ENCODE measurements at regions not wholly inside any gene's neighbourhood (a gene's known extent, or its start where the extent isn't known, plus 50 kb on each side); places are given as distances from the start of the nearest gene placed in this dataset.

DNA sequence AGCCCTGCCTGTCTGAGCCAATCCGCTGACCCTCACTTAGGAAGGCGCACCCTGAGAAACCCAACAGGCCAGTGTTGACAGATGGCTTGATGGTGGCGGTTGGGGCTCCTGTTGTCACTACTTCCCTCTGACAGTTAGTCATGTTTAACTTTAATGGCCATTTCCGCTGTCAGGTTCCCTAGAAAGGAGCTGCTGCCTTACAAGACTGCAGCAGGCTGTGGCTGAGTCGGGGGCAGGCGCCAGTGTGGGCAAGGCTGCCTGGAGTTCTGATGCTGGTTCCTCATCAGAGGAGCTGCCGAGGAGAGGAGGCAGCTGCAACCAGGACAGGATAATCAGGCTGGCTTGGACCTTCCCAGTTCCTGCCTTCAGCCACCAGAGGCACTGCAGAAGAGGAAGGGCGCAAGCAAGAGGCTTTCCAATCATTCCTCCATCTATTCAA is 223.2 kb upstream of the DYNLRB2 start:
- Histone ChIP-seq H3K4me3 (ENCODE audit: low read depth, low read length) (no peak overlapping the region), H3K27ac (ENCODE audit: insufficient read depth, low read length, poor library complexity, severe bottlenecking) (no peak overlapping the region), H3K4me1 (ENCODE audit: control insufficient read depth, insufficient read depth, low read length, poor library complexity, severe bottlenecking) (no peaks in the 10 kb centered on the region), H3K36me3 (ENCODE audit: control insufficient read depth, insufficient read depth, low read length) (no peaks in the 10 kb centered on the region), H3K9me3 (ENCODE audit: control insufficient read depth in 2 of 2, low read length in 2 of 2) (no peaks in the 10 kb centered on the region), H3K27me3 (ENCODE audit: control insufficient read depth, insufficient read depth, low read length) (no peaks in the 10 kb centered on the region)
- Mint-ChIP-seq H3K9me3 (peaks cover 0 to 3% (median 0%) of the 10 kb centered on the region in 7 donors), H3K4me3 (no peak overlapping the region), H3K4me1 (no peaks in the 10 kb centered on the region), H3K36me3 (no peaks in the 10 kb centered on the region), H3K27ac (no peak overlapping the region), H3K27me3 (no peaks in the 10 kb centered on the region)
- DNase-seq, result no peak
- ATAC-seq (ENCODE audit: low read depth in 2 of 2), result no peak

DNA sequence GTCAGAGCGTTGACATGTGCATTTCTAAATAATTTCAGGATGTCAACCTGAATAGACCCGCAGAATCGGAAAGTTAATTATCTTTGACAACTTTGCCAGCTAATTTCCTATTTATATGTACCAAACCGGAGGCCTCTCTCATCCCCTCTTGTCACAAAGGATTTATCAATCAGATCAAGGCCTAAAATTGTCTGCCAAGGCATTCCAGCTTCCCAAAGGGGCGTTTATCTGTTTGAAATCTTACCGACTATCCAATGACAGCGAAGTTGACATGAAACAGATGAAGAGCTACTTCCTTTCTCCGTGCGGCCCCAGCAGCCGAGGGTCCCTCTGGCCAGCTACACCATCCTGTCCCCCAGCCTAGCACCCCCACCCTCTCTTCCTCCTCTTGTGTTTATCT is 223.7 kb upstream of the DYNLRB2 start:
- Mint-ChIP-seq H3K9me3 (peaks cover 0 to 3% (median 0%) of the 10 kb centered on the region in 7 donors), H3K4me1 (no peaks in the 10 kb centered on the region), H3K36me3 (no peaks in the 10 kb centered on the region), H3K4me3 (no peak overlapping the region), H3K27ac (no peak overlapping the region), H3K27me3 (no peaks in the 10 kb centered on the region)
- no peaks in the 10 kb centered on the region for H3K4me1 ChIP-seq (ENCODE audit: control insufficient read depth, insufficient read depth, low read length, poor library complexity, severe bottlenecking)
- H3K36me3 ChIP-seq (ENCODE audit: control insufficient read depth, insufficient read depth, low read length), result no peaks in the 10 kb centered on the region
- H3K4me3 ChIP-seq (ENCODE audit: low read depth, low read length), result no peak overlapping the region
- no peaks in the 10 kb centered on the region for H3K9me3 ChIP-seq (ENCODE audit: control insufficient read depth in 2 of 2, low read length in 2 of 2)
- DNase-seq, result no peak
- ATAC-seq (ENCODE audit: low read depth in 2 of 2), result no peak
- no peaks in the 10 kb centered on the region for H3K27me3 ChIP-seq (ENCODE audit: control insufficient read depth, insufficient read depth, low read length)
- no peak overlapping the region for H3K27ac ChIP-seq (ENCODE audit: insufficient read depth, low read length, poor library complexity, severe bottlenecking)

DNA sequence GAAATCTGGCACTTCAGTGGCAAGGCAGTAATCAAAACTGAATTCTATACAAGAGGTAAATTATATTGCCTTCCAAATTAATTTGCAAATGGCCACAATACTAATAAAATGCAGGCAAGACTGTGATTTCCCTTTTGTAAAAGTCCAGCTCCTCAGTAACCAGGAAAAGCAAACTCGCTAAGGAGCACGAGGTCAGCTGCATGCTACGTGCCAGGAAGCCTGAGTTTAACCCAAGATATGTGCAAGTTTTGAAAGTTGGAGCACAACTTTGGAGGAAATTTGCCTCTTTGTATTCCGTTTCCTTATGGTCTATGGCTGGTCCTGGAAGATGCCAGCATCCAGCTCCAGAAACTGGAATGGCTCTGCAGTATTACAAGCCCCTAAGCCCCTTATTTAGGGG is 226.8 kb upstream of the DYNLRB2 start:
- no peaks in the 10 kb centered on the region for H3K9me3 ChIP-seq (ENCODE audit: control insufficient read depth in 2 of 2, low read length in 2 of 2)
- no peaks in the 10 kb centered on the region for H3K27me3 Mint-ChIP-seq
- no peak overlapping the region for H3K27ac Mint-ChIP-seq
- H3K36me3 ChIP-seq (ENCODE audit: control insufficient read depth, insufficient read depth, low read length), result no peaks in the 10 kb centered on the region
- H3K4me1 ChIP-seq (ENCODE audit: control insufficient read depth, insufficient read depth, low read length, poor library complexity, severe bottlenecking), result no peaks in the 10 kb centered on the region
- H3K36me3 Mint-ChIP-seq, result no peaks in the 10 kb centered on the region
- H3K27ac ChIP-seq (ENCODE audit: insufficient read depth, low read length, poor library complexity, severe bottlenecking), result no peak overlapping the region
- ATAC-seq (ENCODE audit: low read depth in 2 of 2) (no peak), DNase-seq (no peak)
- peaks cover 0 to 4% (median 0%) of the 10 kb centered on the region in 7 donors for H3K9me3 Mint-ChIP-seq
- no peak overlapping the region for H3K4me3 ChIP-seq (ENCODE audit: low read depth, low read length)
- peaks cover 4% of the 10 kb centered on the region for H3K27me3 ChIP-seq (ENCODE audit: control insufficient read depth, insufficient read depth, low read length)
- H3K4me3 Mint-ChIP-seq, result no peak overlapping the region
- H3K4me1 Mint-ChIP-seq, result no peaks in the 10 kb centered on the region

DNA sequence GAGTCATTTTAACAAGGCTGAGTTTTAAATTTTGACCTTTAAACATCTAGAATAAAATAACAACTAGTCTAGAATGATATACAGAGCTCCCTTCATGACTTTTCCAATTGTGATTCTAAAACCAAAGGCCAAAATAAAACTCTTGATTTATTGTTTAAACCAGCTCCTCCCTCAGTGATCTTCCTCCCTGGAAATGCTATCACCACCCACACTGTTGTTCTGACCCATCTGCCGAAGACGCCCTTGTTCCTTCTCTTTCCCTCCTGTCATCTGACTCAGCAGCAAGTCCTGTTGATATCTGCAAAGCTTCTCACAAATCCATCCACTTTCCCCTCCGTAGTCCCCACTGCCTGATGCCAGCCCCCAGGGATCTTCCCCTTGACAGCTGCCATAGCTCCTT is 231.6 kb upstream of the DYNLRB2 start:
- Histone ChIP-seq H3K27me3 (ENCODE audit: control insufficient read depth, insufficient read depth, low read length) (peaks cover 4% of the 10 kb centered on the region), H3K4me3 (ENCODE audit: low read depth, low read length) (no peak overlapping the region), H3K9me3 (ENCODE audit: control insufficient read depth in 2 of 2, low read length in 2 of 2) (no peaks in the 10 kb centered on the region), H3K4me1 (ENCODE audit: control insufficient read depth, insufficient read depth, low read length, poor library complexity, severe bottlenecking) (no peaks in the 10 kb centered on the region), H3K36me3 (ENCODE audit: control insufficient read depth, insufficient read depth, low read length) (no peaks in the 10 kb centered on the region), H3K27ac (ENCODE audit: insufficient read depth, low read length, poor library complexity, severe bottlenecking) (no peak overlapping the region)
- no peaks in the 10 kb centered on the region for H3K4me1 Mint-ChIP-seq
- no peak for ATAC-seq (ENCODE audit: low read depth in 2 of 2)
- peaks cover 10% of the 10 kb centered on the region for H3K27me3 Mint-ChIP-seq
- H3K27ac Mint-ChIP-seq, result no peak overlapping the region
- DNase-seq, result no peak
- H3K4me3 Mint-ChIP-seq, result no peak overlapping the region
- no peaks in the 10 kb centered on the region for H3K36me3 Mint-ChIP-seq
- H3K9me3 Mint-ChIP-seq, result peaks cover 0 to 4% (median 0%) of the 10 kb centered on the region in 7 donors

- no peaks in the 10 kb centered on the region for H3K9me3 ChIP-seq (ENCODE audit: control insufficient read depth in 2 of 2, low read length in 2 of 2)
- H3K4me3 ChIP-seq (ENCODE audit: low read depth, low read length), result no peak overlapping the region
- Mint-ChIP-seq H3K4me1 (no peaks in the 10 kb centered on the region), H3K27ac (no peak overlapping the region), H3K4me3 (no peak overlapping the region), H3K27me3 (peaks cover 10% of the 10 kb centered on the region), H3K36me3 (no peaks in the 10 kb centered on the region), H3K9me3 (peaks cover 0 to 4% (median 0%) of the 10 kb centered on the region in 7 donors)
- no peaks in the 10 kb centered on the region for H3K36me3 ChIP-seq (ENCODE audit: control insufficient read depth, insufficient read depth, low read length)
- peaks cover 2% of the 10 kb centered on the region for H3K27me3 ChIP-seq (ENCODE audit: control insufficient read depth, insufficient read depth, low read length)
- no peak overlapping the region for H3K27ac ChIP-seq (ENCODE audit: insufficient read depth, low read length, poor library complexity, severe bottlenecking)
- ATAC-seq (ENCODE audit: low read depth in 2 of 2), result no peak
- no peak for DNase-seq
- no peaks in the 10 kb centered on the region for H3K4me1 ChIP-seq (ENCODE audit: control insufficient read depth, insufficient read depth, low read length, poor library complexity, severe bottlenecking)
Measured at GRCh38 chr16:80305410-80305809, 235.4 kb upstream of the DYNLRB2 start.

DNA sequence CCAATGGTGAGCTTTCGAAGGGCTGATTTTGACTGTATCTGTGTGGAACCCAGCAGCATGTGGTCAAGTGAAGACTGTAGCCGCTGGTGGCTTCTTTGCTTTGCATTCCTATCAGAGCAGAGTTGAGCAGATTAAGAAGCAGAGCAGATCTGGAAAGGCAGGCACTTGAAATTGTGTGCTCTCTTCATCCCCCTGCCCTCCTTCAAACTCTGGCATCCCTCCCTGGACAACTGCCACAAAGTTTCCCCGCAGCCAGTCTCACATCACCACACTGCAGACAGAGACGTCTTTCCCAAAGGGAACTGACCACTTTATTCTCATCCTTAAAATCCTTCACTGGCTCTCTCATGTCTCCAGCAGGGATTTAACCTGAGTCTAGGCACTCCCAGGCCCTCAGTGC is 237.1 kb upstream of the DYNLRB2 start:
- Histone ChIP-seq H3K9me3 (ENCODE audit: control insufficient read depth in 2 of 2, low read length in 2 of 2) (no peaks in the 10 kb centered on the region), H3K27ac (ENCODE audit: insufficient read depth, low read length, poor library complexity, severe bottlenecking) (no peak overlapping the region), H3K36me3 (ENCODE audit: control insufficient read depth, insufficient read depth, low read length) (no peaks in the 10 kb centered on the region), H3K4me1 (ENCODE audit: control insufficient read depth, insufficient read depth, low read length, poor library complexity, severe bottlenecking) (no peaks in the 10 kb centered on the region), H3K4me3 (ENCODE audit: low read depth, low read length) (no peak overlapping the region), H3K27me3 (ENCODE audit: control insufficient read depth, insufficient read depth, low read length) (no peaks in the 10 kb centered on the region)
- H3K36me3 Mint-ChIP-seq, result no peaks in the 10 kb centered on the region
- no peak for ATAC-seq (ENCODE audit: low read depth in 2 of 2)
- H3K27ac Mint-ChIP-seq, result no peak overlapping the region
- peaks cover 0 to under 1% (median 0%) of the 10 kb centered on the region in 7 donors for H3K9me3 Mint-ChIP-seq
- no peak for DNase-seq
- H3K4me3 Mint-ChIP-seq, result no peak overlapping the region
- H3K4me1 Mint-ChIP-seq, result no peaks in the 10 kb centered on the region
- H3K27me3 Mint-ChIP-seq, result peaks cover 11% of the 10 kb centered on the region

- no peaks in the 10 kb centered on the region for H3K36me3 Mint-ChIP-seq
- H3K27me3 Mint-ChIP-seq, result peaks cover 14% of the 10 kb centered on the region
- Histone ChIP-seq H3K36me3 (ENCODE audit: control insufficient read depth, insufficient read depth, low read length) (no peaks in the 10 kb centered on the region), H3K4me3 (ENCODE audit: low read depth, low read length) (no peak overlapping the region), H3K27me3 (ENCODE audit: control insufficient read depth, insufficient read depth, low read length) (no peaks in the 10 kb centered on the region), H3K27ac (ENCODE audit: insufficient read depth, low read length, poor library complexity, severe bottlenecking) (no peak overlapping the region), H3K9me3 (ENCODE audit: control insufficient read depth in 2 of 2, low read length in 2 of 2) (no peaks in the 10 kb centered on the region), H3K4me1 (ENCODE audit: control insufficient read depth, insufficient read depth, low read length, poor library complexity, severe bottlenecking) (no peaks in the 10 kb centered on the region)
- no peak overlapping the region for H3K27ac Mint-ChIP-seq
- peaks cover 0 to 2% (median 0%) of the 10 kb centered on the region in 7 donors for H3K9me3 Mint-ChIP-seq
- DNase-seq, result no peak
- ATAC-seq (ENCODE audit: low read depth in 2 of 2), result no peak
- H3K4me3 Mint-ChIP-seq, result no peak overlapping the region
- no peaks in the 10 kb centered on the region for H3K4me1 Mint-ChIP-seq
Measured at GRCh38 chr16:80300876-80301275, 239.9 kb upstream of the DYNLRB2 start.

DNA sequence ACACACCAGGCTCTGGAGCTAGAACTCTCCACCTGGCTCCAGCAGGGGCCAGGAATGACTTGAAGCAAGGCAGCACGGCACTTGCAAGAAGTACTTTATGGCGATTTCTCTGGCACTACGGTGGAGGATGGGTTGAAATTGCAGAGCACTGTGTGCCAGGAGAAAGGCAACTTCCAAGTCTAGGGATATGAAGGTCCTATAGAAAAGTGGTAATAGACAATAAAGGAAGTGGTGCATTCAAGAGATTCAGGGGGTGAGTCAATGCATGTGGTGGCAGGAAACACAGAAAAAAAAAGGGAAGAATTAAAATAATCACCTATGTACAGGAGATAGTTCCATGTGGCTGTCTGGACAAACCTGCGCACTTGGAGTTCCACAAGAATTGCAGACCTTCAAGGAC is 240.3 kb upstream of the DYNLRB2 start:
- Histone ChIP-seq H3K27ac (ENCODE audit: insufficient read depth, low read length, poor library complexity, severe bottlenecking) (no peak overlapping the region), H3K4me3 (ENCODE audit: low read depth, low read length) (no peak overlapping the region), H3K9me3 (ENCODE audit: control insufficient read depth in 2 of 2, low read length in 2 of 2) (no peaks in the 10 kb centered on the region), H3K27me3 (ENCODE audit: control insufficient read depth, insufficient read depth, low read length) (no peaks in the 10 kb centered on the region), H3K36me3 (ENCODE audit: control insufficient read depth, insufficient read depth, low read length) (no peaks in the 10 kb centered on the region), H3K4me1 (ENCODE audit: control insufficient read depth, insufficient read depth, low read length, poor library complexity, severe bottlenecking) (no peaks in the 10 kb centered on the region)
- no peak overlapping the region for H3K4me3 Mint-ChIP-seq
- no peaks in the 10 kb centered on the region for H3K4me1 Mint-ChIP-seq
- H3K27ac Mint-ChIP-seq, result no peak overlapping the region
- DNase-seq, result no peak
- no peak for ATAC-seq (ENCODE audit: low read depth in 2 of 2)
- no peaks in the 10 kb centered on the region for H3K36me3 Mint-ChIP-seq
- H3K27me3 Mint-ChIP-seq, result peaks cover 14% of the 10 kb centered on the region
- peaks cover 0 to 2% (median 0%) of the 10 kb centered on the region in 7 donors for H3K9me3 Mint-ChIP-seq

All from CD4-positive, CD25-positive, alpha-beta regulatory T cell (primary cell).